Left ventricle myocardium inferior (tissue), 1 donor: ENCODE measurements at regions not wholly inside any gene's neighbourhood (a gene's known extent, or its start where the extent isn't known, plus 50 kb on each side); places are given as distances from the start of the nearest gene placed in this dataset.

ENCODE experiments used
- DNase-seq: peaks from one replicate; pipeline ENCODE4 v3.0.0-alpha.2; 2020
- H3K27ac ChIP-seq: fragments of 200-600 bp; replicated peaks from 2 replicates; pipeline ENCODE4 v1.8.0; 2021
- H3K27me3 ChIP-seq: fragments of 200-600 bp; 2 replicates; pipeline ENCODE4 v1.8.0; 2021; ENCODE audit warnings: low read depth
- H3K36me3 ChIP-seq: fragments of 200-600 bp; 2 replicates; pipeline ENCODE4 v1.8.0; 2021
- H3K4me1 ChIP-seq: fragments of 200-600 bp; 2 replicates; pipeline ENCODE4 v1.8.0; 2021
- H3K4me3 ChIP-seq: fragments of 200-600 bp; 2 replicates; pipeline ENCODE4 v1.8.0; 2021; ENCODE audit warnings: mild to moderate bottlenecking, moderate library complexity
- H3K9me3 ChIP-seq: fragments of 200-600 bp; replicated peaks from 2 replicates; pipeline ENCODE4 v1.8.0; 2021
- intact Hi-C: fragments of 100-400 bp; cut with micrococcal nuclease; formaldehyde crosslinking; loops from one replicate; pipeline ENCODE4 v1.11.0; 2022
- TF ChIP-seq, protein P1 (sequence below): fragments of 200-600 bp; IDR thresholded peaks from 2 replicates; pipeline ENCODE4 v1.8.0; 2021; ENCODE audit warnings: antibody characterized with exemption, mild to moderate bottlenecking, borderline replicate concordance
- donor health status: DM: no; HTN: yes; CAD: no; lungs with severe emphysema.

DNA sequence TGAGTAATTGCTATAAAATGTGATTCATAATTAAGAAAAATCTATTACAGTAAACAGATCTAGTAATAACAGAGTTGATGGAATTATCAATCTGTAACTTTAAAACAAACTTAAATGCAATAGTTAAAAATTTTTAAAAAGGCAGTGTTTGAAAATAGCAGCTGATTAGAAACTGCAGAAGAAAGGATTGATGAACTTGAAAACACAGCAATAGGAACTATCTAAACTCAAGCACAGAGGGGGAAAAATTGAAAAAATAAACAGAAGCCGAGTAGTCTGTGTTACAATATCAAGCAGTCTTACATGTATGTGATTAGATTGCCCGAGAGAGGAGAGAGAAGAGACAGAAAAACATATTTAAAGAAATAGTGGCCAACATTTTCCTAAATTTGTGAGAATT lies 569.0 kb upstream of the B3GALT2 start:
- Histone ChIP-seq H3K27me3 (no peaks in the 10 kb centered on the region), H3K27ac (no peak overlapping the region), H3K4me1 (no peaks in the 10 kb centered on the region), H3K36me3 (no peaks in the 10 kb centered on the region), H3K9me3 (peaks cover 6% of the 10 kb centered on the region), H3K4me3 (no peak overlapping the region)
- DNase-seq = no peak
- TF ChIP-seq, protein P1, sequence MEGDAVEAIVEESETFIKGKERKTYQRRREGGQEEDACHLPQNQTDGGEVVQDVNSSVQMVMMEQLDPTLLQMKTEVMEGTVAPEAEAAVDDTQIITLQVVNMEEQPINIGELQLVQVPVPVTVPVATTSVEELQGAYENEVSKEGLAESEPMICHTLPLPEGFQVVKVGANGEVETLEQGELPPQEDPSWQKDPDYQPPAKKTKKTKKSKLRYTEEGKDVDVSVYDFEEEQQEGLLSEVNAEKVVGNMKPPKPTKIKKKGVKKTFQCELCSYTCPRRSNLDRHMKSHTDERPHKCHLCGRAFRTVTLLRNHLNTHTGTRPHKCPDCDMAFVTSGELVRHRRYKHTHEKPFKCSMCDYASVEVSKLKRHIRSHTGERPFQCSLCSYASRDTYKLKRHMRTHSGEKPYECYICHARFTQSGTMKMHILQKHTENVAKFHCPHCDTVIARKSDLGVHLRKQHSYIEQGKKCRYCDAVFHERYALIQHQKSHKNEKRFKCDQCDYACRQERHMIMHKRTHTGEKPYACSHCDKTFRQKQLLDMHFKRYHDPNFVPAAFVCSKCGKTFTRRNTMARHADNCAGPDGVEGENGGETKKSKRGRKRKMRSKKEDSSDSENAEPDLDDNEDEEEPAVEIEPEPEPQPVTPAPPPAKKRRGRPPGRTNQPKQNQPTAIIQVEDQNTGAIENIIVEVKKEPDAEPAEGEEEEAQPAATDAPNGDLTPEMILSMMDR = no peak
- intact Hi-C loops = no loop called here

DNA sequence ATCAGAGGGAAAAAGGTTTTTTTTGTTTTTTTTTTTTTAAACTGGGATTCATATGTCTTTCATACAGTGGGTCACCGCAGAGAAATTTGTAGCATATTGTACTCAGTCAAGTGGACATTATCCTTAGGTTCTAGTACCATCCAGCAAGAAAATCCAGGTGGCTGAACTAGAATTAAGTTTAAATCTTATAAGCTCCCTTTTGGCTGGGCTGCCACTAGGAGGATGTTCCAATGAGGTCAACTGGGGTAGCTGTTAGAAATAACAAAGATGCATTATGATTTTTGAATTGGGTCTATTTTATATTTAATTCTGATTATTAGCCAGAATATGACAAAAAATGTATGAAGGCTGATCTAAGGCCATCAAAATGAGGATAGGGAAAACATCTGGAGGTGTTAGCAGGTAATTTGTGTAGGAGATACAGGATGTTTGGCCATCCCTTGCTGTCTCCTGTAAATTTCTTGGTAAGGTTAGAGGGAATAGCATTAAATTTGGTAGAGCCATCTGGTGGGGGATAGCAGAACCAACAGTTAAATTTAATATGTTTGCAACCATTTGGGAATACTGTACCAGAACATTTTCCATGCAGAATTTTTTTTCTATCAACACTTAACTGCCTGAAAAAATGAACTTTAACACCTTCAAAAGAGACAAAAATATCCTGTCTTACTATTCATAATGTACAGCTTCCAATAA lies 568.5 kb upstream of the B3GALT2 start:
- no peak overlapping the region for H3K4me3 ChIP-seq
- H3K27ac ChIP-seq = no peak overlapping the region
- intact Hi-C loops = no loop called here
- no peaks in the 10 kb centered on the region for H3K4me1 ChIP-seq
- DNase-seq = no peak
- no peaks in the 10 kb centered on the region for H3K27me3 ChIP-seq
- H3K36me3 ChIP-seq = no peaks in the 10 kb centered on the region
- TF ChIP-seq, protein P1 = no peak
- H3K9me3 ChIP-seq = peaks cover 6% of the 10 kb centered on the region

DNA sequence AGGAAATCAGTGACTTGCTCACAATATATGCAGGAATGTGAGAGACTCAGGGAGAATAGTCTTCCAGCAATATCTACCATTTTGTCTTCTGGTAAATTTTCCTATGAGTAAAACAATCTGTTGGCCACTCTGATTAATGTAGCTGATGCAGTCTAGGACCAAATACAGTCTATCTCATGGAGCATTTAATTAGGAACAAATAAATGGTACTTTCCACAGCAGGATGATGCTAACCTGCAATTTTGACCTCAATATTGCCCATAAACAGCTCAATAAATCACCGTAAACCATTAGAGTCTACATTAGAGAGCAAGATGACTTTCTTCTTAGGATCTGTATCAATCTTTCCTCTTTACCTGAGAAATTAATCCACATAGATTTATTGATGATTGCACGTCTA lies 567.7 kb upstream of the B3GALT2 start:
- Histone ChIP-seq H3K27me3 (no peaks in the 10 kb centered on the region), H3K4me1 (no peaks in the 10 kb centered on the region), H3K4me3 (no peak overlapping the region), H3K9me3 (peaks cover 6% of the 10 kb centered on the region), H3K36me3 (no peaks in the 10 kb centered on the region), H3K27ac (no peak overlapping the region)
- DNase-seq = no peak
- intact Hi-C loops = no loop called here
- TF ChIP-seq, protein P1 = no peak

DNA sequence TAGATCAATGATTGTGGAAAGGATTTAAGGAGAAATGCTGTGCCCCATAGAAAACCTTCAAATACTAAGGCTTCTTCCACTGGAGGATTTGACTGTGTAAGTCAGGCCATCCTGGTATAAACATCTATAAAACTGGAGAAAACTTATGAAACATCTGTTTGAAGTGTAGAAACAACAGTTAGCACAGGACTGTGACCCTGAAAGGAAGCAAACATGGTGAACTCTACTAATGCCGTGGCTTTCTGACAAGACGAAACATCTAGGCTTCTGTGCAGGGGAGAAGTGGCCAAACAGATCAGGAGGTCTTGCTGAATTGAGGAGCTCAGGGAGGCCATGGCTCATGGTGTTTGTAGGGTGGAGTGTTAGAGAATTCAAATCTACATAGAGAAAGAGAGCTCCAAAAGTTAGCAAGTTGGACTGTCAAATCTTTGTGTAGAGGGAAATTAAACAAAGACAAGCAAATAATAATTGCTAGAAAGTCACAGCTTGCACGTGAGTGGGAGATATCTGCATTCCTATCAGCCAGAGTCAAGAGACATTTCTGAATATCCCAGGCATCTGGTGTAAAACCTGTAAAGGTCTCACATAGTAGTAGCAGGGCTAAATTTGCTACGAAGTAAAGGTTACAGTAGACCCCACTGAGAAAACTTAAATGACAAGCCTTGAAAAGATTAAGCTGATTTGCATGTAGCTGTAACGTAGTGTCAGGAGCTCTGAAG lies 566.8 kb upstream of the B3GALT2 start:
- Histone ChIP-seq H3K27ac (no peak overlapping the region), H3K36me3 (no peaks in the 10 kb centered on the region), H3K4me3 (no peak overlapping the region), H3K27me3 (no peaks in the 10 kb centered on the region), H3K9me3 (peaks cover 6% of the 10 kb centered on the region), H3K4me1 (no peaks in the 10 kb centered on the region)
- intact Hi-C loops = no loop called here
- DNase-seq = no peak
- TF ChIP-seq, protein P1 = no peak

DNA sequence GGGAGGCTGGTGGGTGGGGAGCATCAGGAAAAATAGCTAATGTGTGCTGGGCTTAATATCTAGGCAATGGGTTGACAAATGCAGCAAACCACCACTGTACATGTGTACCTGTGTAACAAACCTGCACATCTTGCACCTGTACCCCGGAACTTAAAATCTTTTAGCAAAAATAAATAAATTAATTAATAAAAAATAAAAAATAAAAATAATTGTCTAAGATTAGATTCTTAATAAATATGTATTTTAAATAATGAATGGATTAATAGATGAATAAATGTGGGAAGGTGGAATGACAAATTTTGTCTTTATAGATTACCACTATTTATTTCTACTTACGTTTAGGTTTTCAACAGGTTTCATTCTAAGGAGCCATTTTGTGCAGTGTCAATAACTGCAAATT lies 563.5 kb upstream of the B3GALT2 start:
- no peak overlapping the region for H3K27ac ChIP-seq
- intact Hi-C loops = no loop called here

More for the DNA sequence above, 563.5 kb upstream of the B3GALT2 start:
- TF ChIP-seq, protein P1 = no peak
- Histone ChIP-seq H3K36me3 (no peaks in the 10 kb centered on the region), H3K27me3 (no peaks in the 10 kb centered on the region), H3K4me1 (no peaks in the 10 kb centered on the region), H3K4me3 (no peak overlapping the region), H3K9me3 (no peaks in the 10 kb centered on the region)
- no peak for DNase-seq
